ENCODE measurements at regions not wholly inside any gene's neighbourhood (a gene's known extent, or its start where the extent isn't known, plus 50 kb on each side); places are given as distances from the start of the nearest gene placed in this dataset.

DNA sequence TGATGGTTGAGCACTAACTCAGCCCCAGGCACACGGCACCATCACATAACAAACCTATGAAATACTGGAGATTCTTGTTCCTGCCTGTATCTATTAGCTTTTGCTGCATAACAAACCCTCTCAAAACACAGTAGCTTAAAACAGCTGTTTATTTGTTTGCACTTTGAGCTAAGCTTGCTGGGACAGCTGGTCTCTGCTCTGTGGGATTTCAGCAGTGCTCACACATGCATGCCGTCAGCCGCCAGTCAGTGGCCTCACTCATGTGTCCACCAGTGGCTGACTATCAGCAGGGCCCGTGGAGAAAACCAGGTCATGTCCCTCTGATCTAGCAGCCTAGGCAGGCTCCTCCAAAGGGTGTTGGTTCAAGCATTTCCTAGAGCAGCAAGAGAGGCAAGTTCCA lies 52.8 kb upstream of the RAB12 start:
- H3K36me3 ChIP-seq (ENCODE audit: control insufficient read depth, insufficient read depth, low read length): no peaks in the 10 kb centered on the region
- ATAC-seq (no peak), DNase-seq (no peak)
- peaks cover 5 to 8% of the 10 kb centered on the region in 2 donors for H3K27me3 Mint-ChIP-seq (ENCODE audit: low read depth in 2 of 2)
- no peak overlapping the region for H3K4me3 ChIP-seq (ENCODE audit: low read length)
- 83% methylated on average over 4 of the region's 4 CpGs for WGBS (ENCODE audit: insufficient coverage)
- H3K4me1 Mint-ChIP-seq: no peaks in the 10 kb centered on the region
- intact Hi-C loops (cut with micrococcal nuclease): no loop called here
- H3K9me3 Mint-ChIP-seq: no peaks in the 10 kb centered on the region
- H3K4me3 Mint-ChIP-seq: no peak overlapping the region
- H3K27me3 ChIP-seq (ENCODE audit: control insufficient read depth, insufficient read depth, low read length): no peaks in the 10 kb centered on the region
- H3K36me3 Mint-ChIP-seq: no peaks in the 10 kb centered on the region
- H3K27ac ChIP-seq (ENCODE audit: low read length): no peak overlapping the region
- TF ChIP-seq, protein P1, sequence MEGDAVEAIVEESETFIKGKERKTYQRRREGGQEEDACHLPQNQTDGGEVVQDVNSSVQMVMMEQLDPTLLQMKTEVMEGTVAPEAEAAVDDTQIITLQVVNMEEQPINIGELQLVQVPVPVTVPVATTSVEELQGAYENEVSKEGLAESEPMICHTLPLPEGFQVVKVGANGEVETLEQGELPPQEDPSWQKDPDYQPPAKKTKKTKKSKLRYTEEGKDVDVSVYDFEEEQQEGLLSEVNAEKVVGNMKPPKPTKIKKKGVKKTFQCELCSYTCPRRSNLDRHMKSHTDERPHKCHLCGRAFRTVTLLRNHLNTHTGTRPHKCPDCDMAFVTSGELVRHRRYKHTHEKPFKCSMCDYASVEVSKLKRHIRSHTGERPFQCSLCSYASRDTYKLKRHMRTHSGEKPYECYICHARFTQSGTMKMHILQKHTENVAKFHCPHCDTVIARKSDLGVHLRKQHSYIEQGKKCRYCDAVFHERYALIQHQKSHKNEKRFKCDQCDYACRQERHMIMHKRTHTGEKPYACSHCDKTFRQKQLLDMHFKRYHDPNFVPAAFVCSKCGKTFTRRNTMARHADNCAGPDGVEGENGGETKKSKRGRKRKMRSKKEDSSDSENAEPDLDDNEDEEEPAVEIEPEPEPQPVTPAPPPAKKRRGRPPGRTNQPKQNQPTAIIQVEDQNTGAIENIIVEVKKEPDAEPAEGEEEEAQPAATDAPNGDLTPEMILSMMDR (IDR thresholded peaks at IDR 0.05): no peak
- H3K4me1 ChIP-seq (ENCODE audit: control insufficient read depth, insufficient read depth, low read length): no peaks in the 10 kb centered on the region
- H3K27ac Mint-ChIP-seq: no peak overlapping the region
- H3K9me3 ChIP-seq (ENCODE audit: control insufficient read depth, insufficient read depth, low read length): no peaks in the 10 kb centered on the region
